IMR-90 (cell line): ENCODE measurements at regions not wholly inside any gene's neighbourhood (a gene's known extent, or its start where the extent isn't known, plus 50 kb on each side); places are given as distances from the start of the nearest gene placed in this dataset.

Experiments used
- ATAC-seq: fragments of 200-7000 bp; cut with Tn5 transposase; 2 replicates; pipeline ENCODE4 v1.9.1; 2020; ENCODE audit warnings: low read depth, mild to moderate bottlenecking, moderate library complexity
- BruUV-seq: library from RNA; stranded (reverse); fragments of 400-500 nt; replicated peaks from 2 replicates; lab custom pipeline; 2021; lab: Mats Ljungman, UMichigan
- CTCF ChIA-PET: fragments of 300-600 bp; formaldehyde crosslinking; extraction: SDS; loops from one replicate; lab custom pipeline; 2021; ENCODE audit warnings: antibody characterized with exemption; lab: Yijun Ruan, JAX
- POLR2A ChIA-PET: fragments of 300-600 bp; sonication (Branson Sonifier 250); formaldehyde crosslinking; loops from one replicate; lab custom pipeline; 2022; ENCODE audit warnings: antibody characterized with exemption; ENCODE audit not compliant: unreplicated experiment; lab: Charles Lee
- DNase-seq: peaks from one replicate; pipeline ENCODE4 v3.0.0; 2013
- H2AFZ ChIP-seq: replicated peaks from 2 replicates; pipeline ENCODE3; 2013; ENCODE audit warnings: low read length, mild to moderate bottlenecking; ENCODE audit not compliant: poor library complexity
- H2AK5ac ChIP-seq: 2 replicates; pipeline ENCODE4 v1.6.1; 2013; ENCODE audit warnings: low read depth, low read length, inconsistent platforms
- H2AK9ac ChIP-seq: replicated peaks from 2 replicates; pipeline ENCODE3; 2013; ENCODE audit warnings: mild to moderate bottlenecking, low read depth, low read length, moderate library complexity; ENCODE audit not compliant: poor library complexity
- H2BK120ac ChIP-seq: 2 replicates; pipeline ENCODE4 v1.6.1; 2013; ENCODE audit warnings: low read depth, low read length, inconsistent platforms
- H2BK15ac ChIP-seq: 3 replicates; pipeline ENCODE4 v1.6.1; 2013; ENCODE audit warnings: low read depth, low read length, inconsistent platforms
- H2BK20ac ChIP-seq: 2 replicates; pipeline ENCODE4 v1.6.1; 2013; ENCODE audit warnings: low read depth, mild to moderate bottlenecking, inconsistent platforms, low read length, moderate library complexity
- H2BK5ac ChIP-seq: 2 replicates; pipeline ENCODE4 v1.6.1; 2013; ENCODE audit warnings: mild to moderate bottlenecking, low read depth, low read length, inconsistent platforms; ENCODE audit not compliant: poor library complexity, severe bottlenecking
- H3K14ac ChIP-seq: replicated peaks from 2 replicates; pipeline ENCODE4 v1.6.1; 2013; ENCODE audit warnings: low read depth, low read length, inconsistent platforms
- H3K18ac ChIP-seq: 2 replicates; pipeline ENCODE4 v1.6.1; 2013; ENCODE audit warnings: low read depth, low read length, control low read depth
- H3K23ac ChIP-seq: 2 replicates; pipeline ENCODE4 v1.6.1; 2013; ENCODE audit warnings: low read depth, low read length, inconsistent platforms
- H3K27ac ChIP-seq: 2 replicates; pipeline ENCODE4 v1.5.1; 2013; ENCODE audit warnings: mild to moderate bottlenecking, control low read depth, low read length; ENCODE audit not compliant: insufficient read depth
- H3K27me3 ChIP-seq: 2 replicates; pipeline ENCODE4 v1.6.1; 2013; ENCODE audit warnings: low read length; ENCODE audit not compliant: control insufficient read depth, insufficient read depth
- H3K36me3 ChIP-seq: 2 replicates; pipeline ENCODE4 v1.6.1; 2013; ENCODE audit warnings: low read length, mixed read lengths; ENCODE audit not compliant: control insufficient read depth, insufficient read depth
- H3K4ac ChIP-seq: 2 replicates; pipeline ENCODE4 v1.6.1; 2013; ENCODE audit warnings: low read depth, low read length, inconsistent platforms
- H3K4me1 ChIP-seq: 2 replicates; pipeline ENCODE4 v1.6.1; 2013; ENCODE audit warnings: low read length, mixed read lengths; ENCODE audit not compliant: control insufficient read depth, insufficient read depth
- H3K4me2 ChIP-seq: 2 replicates; pipeline ENCODE4 v1.6.1; 2013; ENCODE audit warnings: low read depth, mild to moderate bottlenecking, control low read depth, low read length, moderate library complexity
- H3K4me3 ChIP-seq: 2 replicates; pipeline ENCODE4 v1.5.1; 2013; ENCODE audit warnings: low read depth, mild to moderate bottlenecking, control low read depth, low read length, moderate library complexity; ENCODE audit not compliant: insufficient read depth
- H3K56ac ChIP-seq: 2 replicates; pipeline ENCODE4 v1.6.1; 2013; ENCODE audit warnings: low read length, inconsistent platforms; ENCODE audit not compliant: insufficient read depth; ENCODE audit errors: extremely low read depth
- H3K79me1 ChIP-seq, 2 experiments: 2 replicates each; pipeline ENCODE4 v1.6.1; 2013; ENCODE audit warnings: low read length in 2 of 2, inconsistent platforms in 1 of 2, low read depth in 1 of 2
- H3K9ac ChIP-seq: 2 replicates; pipeline ENCODE4 v1.6.1; 2013; ENCODE audit warnings: low read depth, low read length, control low read depth
- H3K9me1 ChIP-seq: 2 replicates; pipeline ENCODE4 v1.6.1; 2013; ENCODE audit warnings: low read length, inconsistent platforms; ENCODE audit not compliant: insufficient read depth
- H3K9me3 ChIP-seq: 2 replicates; pipeline ENCODE4 v1.6.1; 2013; ENCODE audit warnings: low read length; ENCODE audit not compliant: control insufficient read depth, insufficient read depth
- H4K20me1 ChIP-seq: 2 replicates; pipeline ENCODE4 v1.6.1; 2013; ENCODE audit warnings: low read length, inconsistent platforms; ENCODE audit not compliant: insufficient read depth
- H4K5ac ChIP-seq: 2 replicates; pipeline ENCODE4 v1.6.1; 2013; ENCODE audit warnings: mild to moderate bottlenecking, low read depth, low read length, control low read depth
- H4K8ac ChIP-seq, 2 experiments: 2 replicates each; pipeline ENCODE4 v1.6.1; 2013; ENCODE audit warnings: low read depth in 2 of 2, low read length in 2 of 2, control low read depth in 1 of 2, inconsistent platforms in 1 of 2
- H4K91ac ChIP-seq: 2 replicates; pipeline ENCODE4 v1.6.1; 2013; ENCODE audit warnings: low read depth, low read length, inconsistent platforms; ENCODE audit not compliant: insufficient read depth
- POLR2A ChIP-seq: IDR thresholded peaks from 2 replicates; pipeline ENCODE4 v1.6.1; 2012; ENCODE audit warnings: mild to moderate bottlenecking, low read depth, low read length
- dilution Hi-C: fragments of 300-500 bp; cut with HindIII; formaldehyde crosslinking; loops from one replicate; pipeline ENCODE4 v1.14.3; 2018; ENCODE audit warnings: low sequenced_read_pairs; ENCODE audit not compliant: unreplicated experiment
- in situ Hi-C: fragments of 300-500 bp; cut with MboI; formaldehyde crosslinking; loops from 3 replicates; pipeline ENCODE4 v1.14.3; 2019; ENCODE audit warnings: low sequenced_read_pairs, inconsistent platforms, mixed read lengths
- intact Hi-C: fragments of 100-400 bp; cut with micrococcal nuclease; formaldehyde crosslinking; loops from 2 replicates; pipeline ENCODE4 v1.10.0; 2022

GRCh38 chr4:164482758-164483157 is 271.2 kb upstream of the SMIM31 start:
- H3K27ac ChIP-seq, result no peak overlapping the region
- H3K14ac ChIP-seq, result no peak overlapping the region
- no peaks in the 10 kb centered on the region for H4K20me1 ChIP-seq
- dilution Hi-C loops, result no loop called here
- ChIA-PET CTCF (no interaction called here), POLR2A (no interaction called here)
- H2BK15ac ChIP-seq, result no peak overlapping the region
- no peak overlapping the region for H2BK20ac ChIP-seq
- H3K18ac ChIP-seq, result no peak overlapping the region
- H4K91ac ChIP-seq, result no peak overlapping the region
- H2BK120ac ChIP-seq, result no peak overlapping the region
- in situ Hi-C loops, result no loop called here
- no peaks in the 10 kb centered on the region for H3K4me1 ChIP-seq
- no peak overlapping the region for H2BK5ac ChIP-seq
- H3K9me1 ChIP-seq, result no peaks in the 10 kb centered on the region
- H3K9me3 ChIP-seq, result peaks cover 7% of the 10 kb centered on the region
- H2AFZ ChIP-seq, result no peak overlapping the region
- intact Hi-C loops, result no loop called here
- no TSS peak for BruUV-seq
- H3K36me3 ChIP-seq, result no peaks in the 10 kb centered on the region
- H2AK9ac ChIP-seq, result no peak overlapping the region
- H3K4ac ChIP-seq, result no peak overlapping the region
- no peak overlapping the region for H3K4me3 ChIP-seq
- H3K9ac ChIP-seq, result no peak overlapping the region
- ATAC-seq (no peak), DNase-seq (no peak)
- H3K56ac ChIP-seq, result no peak overlapping the region
- H2AK5ac ChIP-seq, result no peak overlapping the region
- H4K5ac ChIP-seq, result no peak overlapping the region
- no peaks in the 10 kb centered on the region for H3K27me3 ChIP-seq
- no peak overlapping the region for H3K23ac ChIP-seq
- H3K79me1 ChIP-seq, result no peaks in the 10 kb centered on the region
- no peak overlapping the region for H4K8ac ChIP-seq
- no peak for TF ChIP-seq POLR2A
- H3K4me2 ChIP-seq, result no peak overlapping the region
